GM12878 (cell line): ENCODE measurements at regions not wholly inside any gene's neighbourhood (a gene's known extent, or its start where the extent isn't known, plus 50 kb on each side); places are given as distances from the start of the nearest gene placed in this dataset.

Experiments
- CTCF ChIP-seq, 3 experiments: IDR thresholded peaks in 2 of 3; conservative IDR thresholded peaks in 1 of 3; 2 replicates each; pipeline ENCODE4 v1.5.1; 2011; ENCODE audit warnings: low read depth in 3 of 3, low read length in 3 of 3, mild to moderate bottlenecking in 3 of 3, control low read depth in 2 of 3, moderate library complexity in 2 of 3, inconsistent platforms in 1 of 3, mixed read lengths in 1 of 3; ENCODE audit not compliant: control insufficient read depth in 2 of 3, insufficient read depth in 1 of 3; ENCODE audit errors: extremely low read depth in 1 of 3
- EGR1 ChIP-seq, 2 experiments: IDR thresholded peaks; 1 replicate in 1 of 2; 2 replicates in 1 of 2; pipeline ENCODE4 v1.6.1; 2011 to 2012; ENCODE audit warnings: low read depth in 2 of 2, low read length in 2 of 2, borderline replicate concordance in 1 of 2, mild to moderate bottlenecking in 1 of 2, moderate library complexity in 1 of 2
- EZH2 ChIP-seq: IDR thresholded peaks from 2 replicates; pipeline ENCODE4 v1.6.1; 2012; ENCODE audit warnings: low read depth, mild to moderate bottlenecking, control low read depth, inconsistent platforms, low read length, borderline replicate concordance; ENCODE audit not compliant: control insufficient read depth
- MYC ChIP-seq: IDR thresholded peaks from 2 replicates; pipeline ENCODE4 v1.6.1; 2011; ENCODE audit warnings: mild to moderate bottlenecking, low read length, moderate library complexity, inconsistent platforms; ENCODE audit not compliant: insufficient read depth, insufficient replicate concordance, insufficient read length, severe bottlenecking
- NFYA ChIP-seq: IDR thresholded peaks from 2 replicates; pipeline ENCODE4 v1.6.1; 2011; ENCODE audit warnings: low read depth, mild to moderate bottlenecking, low read length, improper control_type of control experiment, borderline replicate concordance
- POLR2A ChIP-seq: IDR thresholded peaks from 2 replicates; pipeline ENCODE4 v1.6.1; 2011; ENCODE audit warnings: low read depth, mild to moderate bottlenecking, low read length
- RB1 ChIP-seq: fragments of 450-650 bp; formaldehyde crosslinking; IDR thresholded peaks from 2 replicates; pipeline ENCODE4 v1.6.1; 2017; ENCODE audit warnings: mild to moderate bottlenecking, borderline replicate concordance
- REST ChIP-seq: IDR thresholded peaks from 2 replicates; pipeline ENCODE4 v1.6.1; 2012; ENCODE audit warnings: mild to moderate bottlenecking, low read depth, low read length
- RFX5 ChIP-seq: IDR thresholded peaks from 2 replicates; pipeline ENCODE4 v1.6.1; 2011; ENCODE audit warnings: low read depth, low read length, improper control_type of control experiment
- SMC3 ChIP-seq: IDR thresholded peaks from 2 replicates; pipeline ENCODE4 v1.6.1; 2011; ENCODE audit warnings: low read length, improper control_type of control experiment, borderline replicate concordance
- YY1 ChIP-seq: IDR thresholded peaks from 2 replicates; pipeline ENCODE4 v1.6.1; 2011; ENCODE audit warnings: low read depth, mild to moderate bottlenecking, low read length
- ZSCAN29 ChIP-seq: fragments of 450-650 bp; IDR thresholded peaks from 2 replicates; pipeline ENCODE4 v1.6.1; 2017; ENCODE audit warnings: mild to moderate bottlenecking, moderate library complexity
- TF ChIP-seq, protein P1 (sequence below): fragments of 450-650 bp; formaldehyde crosslinking; IDR thresholded peaks from 2 replicates; pipeline ENCODE4 v1.5.0; 2022; ENCODE audit warnings: mild to moderate bottlenecking, missing genetic modification characterization
- TF ChIP-seq, protein P2 (sequence below): IDR thresholded peaks from 2 replicates; pipeline ENCODE4 v1.6.1; 2011; ENCODE audit warnings: low read depth, low read length, improper control_type of control experiment, borderline replicate concordance

DNA sequence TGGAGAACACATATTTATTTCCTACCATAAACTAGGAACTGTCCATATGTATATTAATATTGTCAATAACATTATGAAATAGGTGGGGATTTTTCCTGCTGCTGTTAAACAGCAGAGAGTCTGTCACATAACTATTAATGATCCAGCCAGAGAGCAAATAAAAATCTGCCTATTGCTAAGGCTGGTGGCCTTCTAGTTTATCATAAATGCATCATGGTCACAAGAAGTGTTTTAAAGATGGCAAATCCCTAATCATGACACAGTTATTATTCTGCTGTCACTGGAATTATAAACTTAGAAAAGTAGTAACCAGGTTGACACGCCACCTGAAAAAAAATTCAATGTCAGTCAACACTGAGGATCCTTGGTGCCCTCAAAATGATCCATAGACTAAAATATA is 132.3 kb downstream of the HGF start:
- no peak for TF ChIP-seq EZH2
- no peak for TF ChIP-seq POLR2A
- TF ChIP-seq RFX5 = no peak
- no peak for TF ChIP-seq NFYA
- TF ChIP-seq, protein P1, sequence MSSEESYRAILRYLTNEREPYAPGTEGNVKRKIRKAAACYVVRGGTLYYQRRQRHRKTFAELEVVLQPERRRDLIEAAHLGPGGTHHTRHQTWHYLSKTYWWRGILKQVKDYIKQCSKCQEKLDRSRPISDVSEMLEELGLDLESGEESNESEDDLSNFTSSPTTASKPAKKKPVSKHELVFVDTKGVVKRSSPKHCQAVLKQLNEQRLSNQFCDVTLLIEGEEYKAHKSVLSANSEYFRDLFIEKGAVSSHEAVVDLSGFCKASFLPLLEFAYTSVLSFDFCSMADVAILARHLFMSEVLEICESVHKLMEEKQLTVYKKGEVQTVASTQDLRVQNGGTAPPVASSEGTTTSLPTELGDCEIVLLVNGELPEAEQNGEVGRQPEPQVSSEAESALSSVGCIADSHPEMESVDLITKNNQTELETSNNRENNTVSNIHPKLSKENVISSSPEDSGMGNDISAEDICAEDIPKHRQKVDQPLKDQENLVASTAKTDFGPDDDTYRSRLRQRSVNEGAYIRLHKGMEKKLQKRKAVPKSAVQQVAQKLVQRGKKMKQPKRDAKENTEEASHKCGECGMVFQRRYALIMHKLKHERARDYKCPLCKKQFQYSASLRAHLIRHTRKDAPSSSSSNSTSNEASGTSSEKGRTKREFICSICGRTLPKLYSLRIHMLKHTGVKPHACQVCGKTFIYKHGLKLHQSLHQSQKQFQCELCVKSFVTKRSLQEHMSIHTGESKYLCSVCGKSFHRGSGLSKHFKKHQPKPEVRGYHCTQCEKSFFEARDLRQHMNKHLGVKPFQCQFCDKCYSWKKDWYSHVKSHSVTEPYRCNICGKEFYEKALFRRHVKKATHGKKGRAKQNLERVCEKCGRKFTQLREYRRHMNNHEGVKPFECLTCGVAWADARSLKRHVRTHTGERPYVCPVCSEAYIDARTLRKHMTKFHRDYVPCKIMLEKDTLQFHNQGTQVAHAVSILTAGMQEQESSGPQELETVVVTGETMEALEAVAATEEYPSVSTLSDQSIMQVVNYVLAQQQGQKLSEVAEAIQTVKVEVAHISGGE = no peak
- no peak for TF ChIP-seq REST
- no peak for TF ChIP-seq CTCF (IDR thresholded peaks at IDR 0.05 in 2 of 3, conservative IDR thresholded peaks at IDR 0.05 in 1 of 3; ENCODE audit: control insufficient read depth in 2 of 3, extremely low read depth in 1 of 3, insufficient read depth in 1 of 3, low read depth in 3 of 3, low read length in 3 of 3)
- TF ChIP-seq SMC3 = no peak
- no peak for TF ChIP-seq ZSCAN29
- TF ChIP-seq, protein P2, sequence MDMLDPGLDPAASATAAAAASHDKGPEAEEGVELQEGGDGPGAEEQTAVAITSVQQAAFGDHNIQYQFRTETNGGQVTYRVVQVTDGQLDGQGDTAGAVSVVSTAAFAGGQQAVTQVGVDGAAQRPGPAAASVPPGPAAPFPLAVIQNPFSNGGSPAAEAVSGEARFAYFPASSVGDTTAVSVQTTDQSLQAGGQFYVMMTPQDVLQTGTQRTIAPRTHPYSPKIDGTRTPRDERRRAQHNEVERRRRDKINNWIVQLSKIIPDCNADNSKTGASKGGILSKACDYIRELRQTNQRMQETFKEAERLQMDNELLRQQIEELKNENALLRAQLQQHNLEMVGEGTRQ = no peak
- TF ChIP-seq YY1 = no peak
- TF ChIP-seq MYC = no peak
- no peak for TF ChIP-seq RB1
- no peak for TF ChIP-seq EGR1 (IDR thresholded peaks at IDR 0.05; ENCODE audit: borderline replicate concordance in 1 of 2, low read depth in 2 of 2, low read length in 2 of 2)
